GM12875 (cell line): ENCODE measurements at regions not wholly inside any gene's neighbourhood (a gene's known extent, or its start where the extent isn't known, plus 50 kb on each side); places are given as distances from the start of the nearest gene placed in this dataset.
"Not testable (repeated sequence)": the region's sequence is repeated elsewhere in the genome, so short reads cannot be mapped to it uniquely, and the experiment has no call there.

Experiments used
- H3K4me3 ChIP-seq: one replicate; pipeline ENCODE4 v1.5.1; 2011; ENCODE audit warnings: low read depth, low read length, control low read depth
- TF ChIP-seq, protein P1 (sequence below): IDR thresholded peaks from 2 replicates; pipeline ENCODE4 v1.5.1; 2011; ENCODE audit warnings: low read depth, mild to moderate bottlenecking, control low read depth, inconsistent platforms, low read length, moderate library complexity, borderline replicate concordance; ENCODE audit not compliant: insufficient read depth

DNA sequence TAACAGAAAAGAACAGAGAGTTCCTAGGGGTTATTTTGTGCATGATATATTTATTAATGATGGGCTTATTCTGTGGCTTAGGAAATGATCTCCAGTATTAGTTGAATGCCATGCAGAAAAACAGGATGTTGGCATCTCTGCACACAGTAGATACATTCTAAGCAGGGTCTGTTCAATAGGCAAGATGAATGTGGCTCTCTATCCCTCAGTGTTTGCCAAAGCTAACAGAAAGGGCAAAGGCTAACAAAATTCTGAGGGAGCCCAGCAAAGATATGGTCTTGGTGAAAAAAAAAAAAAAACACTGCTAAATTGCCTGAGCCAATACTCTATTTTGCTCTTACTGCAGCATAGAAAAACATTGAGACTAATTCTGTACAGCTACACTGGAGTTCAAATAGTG, 1095.8 kb downstream of the UQCRFS1 start:
- TF ChIP-seq, protein P1, sequence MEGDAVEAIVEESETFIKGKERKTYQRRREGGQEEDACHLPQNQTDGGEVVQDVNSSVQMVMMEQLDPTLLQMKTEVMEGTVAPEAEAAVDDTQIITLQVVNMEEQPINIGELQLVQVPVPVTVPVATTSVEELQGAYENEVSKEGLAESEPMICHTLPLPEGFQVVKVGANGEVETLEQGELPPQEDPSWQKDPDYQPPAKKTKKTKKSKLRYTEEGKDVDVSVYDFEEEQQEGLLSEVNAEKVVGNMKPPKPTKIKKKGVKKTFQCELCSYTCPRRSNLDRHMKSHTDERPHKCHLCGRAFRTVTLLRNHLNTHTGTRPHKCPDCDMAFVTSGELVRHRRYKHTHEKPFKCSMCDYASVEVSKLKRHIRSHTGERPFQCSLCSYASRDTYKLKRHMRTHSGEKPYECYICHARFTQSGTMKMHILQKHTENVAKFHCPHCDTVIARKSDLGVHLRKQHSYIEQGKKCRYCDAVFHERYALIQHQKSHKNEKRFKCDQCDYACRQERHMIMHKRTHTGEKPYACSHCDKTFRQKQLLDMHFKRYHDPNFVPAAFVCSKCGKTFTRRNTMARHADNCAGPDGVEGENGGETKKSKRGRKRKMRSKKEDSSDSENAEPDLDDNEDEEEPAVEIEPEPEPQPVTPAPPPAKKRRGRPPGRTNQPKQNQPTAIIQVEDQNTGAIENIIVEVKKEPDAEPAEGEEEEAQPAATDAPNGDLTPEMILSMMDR = no peak
- no peak overlapping the region for H3K4me3 ChIP-seq

DNA sequence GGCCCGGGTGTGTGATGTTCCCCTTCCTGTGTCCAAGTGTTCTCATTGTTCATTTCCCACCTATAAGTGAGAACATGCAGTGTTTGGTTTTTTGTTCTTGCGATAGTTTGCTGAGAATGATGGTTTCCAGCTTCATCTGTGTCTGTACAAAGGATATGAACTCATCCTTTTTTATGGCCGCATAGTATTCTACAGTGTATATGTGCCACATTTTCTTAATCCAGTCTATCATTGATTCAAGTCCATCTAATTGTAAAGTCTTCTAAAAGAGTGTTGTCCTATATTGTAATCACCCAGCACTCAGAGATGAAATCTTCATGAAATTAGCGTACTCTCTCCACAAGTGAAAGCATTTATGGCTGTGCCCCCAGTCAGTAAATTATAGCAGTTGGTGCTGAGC, 1096.6 kb downstream of the UQCRFS1 start:
- not testable (repeated sequence) for H3K4me3 ChIP-seq

DNA sequence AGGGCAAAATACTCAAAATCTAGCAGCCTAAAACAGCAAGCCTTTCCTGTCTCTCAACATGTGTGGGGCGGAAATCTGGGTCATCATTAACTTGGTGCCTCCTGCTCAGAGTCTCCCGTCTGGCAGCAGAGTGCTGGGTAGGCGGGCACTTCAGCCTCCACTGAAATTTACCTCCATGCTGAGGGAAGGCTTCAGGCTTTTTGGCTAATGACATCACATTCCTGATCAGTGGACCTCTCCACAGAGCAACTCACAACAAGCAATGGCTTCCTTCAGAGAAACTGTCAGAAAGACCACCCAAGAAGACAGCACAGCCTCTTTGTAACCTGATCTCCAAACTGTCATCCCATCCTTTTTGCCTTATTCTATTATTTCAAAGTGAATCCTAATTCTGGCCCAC, 1109.0 kb downstream of the UQCRFS1 start:
- TF ChIP-seq, protein P1 = no peak
- H3K4me3 ChIP-seq = no peak overlapping the region

DNA sequence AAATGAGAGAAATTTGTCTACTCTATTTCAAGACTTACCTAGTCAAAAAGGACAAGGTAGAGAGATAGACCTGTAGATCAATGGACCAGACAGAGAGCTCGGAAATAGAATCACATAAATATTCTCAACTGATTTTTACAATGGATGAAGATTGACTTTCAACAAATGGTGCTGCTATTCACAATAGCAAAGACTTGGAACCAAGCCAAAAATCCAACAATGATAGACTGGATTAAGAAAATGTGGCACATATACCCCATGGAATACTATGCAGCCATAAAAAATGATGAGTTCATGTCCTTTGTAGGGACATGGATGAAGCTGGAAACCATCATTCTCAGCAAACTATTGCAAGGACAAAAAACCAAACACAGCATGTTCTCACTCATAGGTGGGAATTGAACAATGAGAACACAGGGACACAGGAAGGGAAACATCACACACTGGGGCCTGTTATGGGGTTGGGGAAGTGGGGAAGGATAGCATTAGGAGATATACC, 1128.2 kb downstream of the UQCRFS1 start:
- not testable (repeated sequence) for H3K4me3 ChIP-seq

DNA sequence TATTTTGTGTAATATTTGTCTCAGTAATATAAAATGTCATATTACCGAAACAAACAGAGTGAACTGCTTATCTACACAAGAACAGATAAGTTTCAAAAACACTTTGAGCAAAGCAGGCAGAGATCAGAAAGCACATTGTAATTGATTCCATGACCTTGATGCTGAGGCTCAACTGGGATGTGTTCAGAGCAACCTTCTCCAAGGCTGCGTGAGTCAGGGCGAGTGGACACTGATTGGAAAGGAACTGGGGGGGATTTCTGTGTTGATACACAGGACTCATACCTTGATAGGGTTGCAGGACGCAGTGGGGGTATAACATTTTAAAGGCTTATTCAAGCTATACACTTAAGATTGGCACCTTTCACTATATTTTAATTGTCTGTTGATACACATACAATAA, 1136.3 kb downstream of the UQCRFS1 start:
- TF ChIP-seq, protein P1 = no peak
- H3K4me3 ChIP-seq = no peak overlapping the region

DNA sequence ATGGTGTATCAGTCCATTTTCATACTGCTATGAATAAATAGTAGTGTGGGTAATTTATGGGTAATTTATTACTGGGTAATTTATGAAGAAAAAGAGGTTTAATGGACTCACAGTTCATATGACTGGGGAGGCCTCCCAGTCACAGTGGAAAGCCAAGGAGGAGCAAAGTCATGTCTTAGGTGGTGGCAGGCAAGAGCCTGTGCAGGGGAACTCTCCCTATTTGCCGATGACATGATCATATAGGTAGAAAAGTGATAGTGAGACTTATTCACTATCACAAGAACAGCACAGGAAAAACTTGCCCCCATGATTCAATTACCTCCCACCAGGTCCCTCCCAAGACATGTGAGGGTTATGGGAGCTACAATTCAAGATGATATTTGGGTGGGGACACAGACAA, 1137.7 kb downstream of the UQCRFS1 start:
- TF ChIP-seq, protein P1 = no peak
- H3K4me3 ChIP-seq = no peak overlapping the region

DNA sequence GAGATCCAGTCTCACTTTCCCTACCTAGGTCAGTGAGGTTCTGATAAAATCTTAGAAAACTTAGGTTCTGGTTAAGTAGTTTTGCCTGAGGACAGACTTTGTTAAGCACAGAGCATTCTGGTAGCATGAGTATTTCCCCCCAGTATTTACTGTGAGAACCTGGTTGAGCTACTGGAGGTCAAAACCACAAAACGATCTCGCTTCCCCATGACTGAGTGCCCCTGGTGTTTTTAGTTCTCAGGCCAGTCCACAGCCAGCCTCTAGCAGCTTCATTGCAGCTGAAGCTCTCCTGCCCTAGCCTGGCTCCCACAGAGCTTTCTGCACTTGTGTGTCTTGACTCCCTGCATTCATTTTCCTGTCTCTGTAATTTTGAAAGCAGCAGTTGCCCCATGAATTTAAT, 1138.2 kb downstream of the UQCRFS1 start:
- no peak overlapping the region for H3K4me3 ChIP-seq
- TF ChIP-seq, protein P1 = no peak

DNA sequence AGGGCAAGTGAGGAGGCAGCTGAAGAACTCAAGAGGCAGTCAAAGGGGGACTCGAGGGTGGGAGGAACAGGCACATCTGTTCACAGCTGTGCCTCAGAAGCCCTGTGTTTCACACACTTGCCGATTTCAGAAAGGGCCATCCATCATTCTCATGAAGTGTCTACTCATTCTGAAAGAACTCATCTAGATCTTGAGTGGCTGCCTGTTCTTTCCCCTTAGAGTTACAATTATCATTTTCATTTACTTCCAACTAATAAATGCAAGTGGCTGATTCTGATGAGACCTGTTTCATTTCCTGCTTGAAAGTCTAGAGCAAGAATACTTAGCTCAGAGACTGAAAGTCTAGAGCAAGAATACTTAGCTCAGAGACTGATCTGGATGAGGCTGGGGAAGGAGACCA, 1145.1 kb downstream of the UQCRFS1 start:
- TF ChIP-seq, protein P1 = no peak
- H3K4me3 ChIP-seq = no peak overlapping the region
